GM06990 (cell line): ENCODE measurements at regions not wholly inside any gene's neighbourhood (a gene's known extent, or its start where the extent isn't known, plus 50 kb on each side); places are given as distances from the start of the nearest gene placed in this dataset.

ENCODE experiments used
- DNase-seq: peaks from one replicate; pipeline ENCODE4 v3.0.0-alpha.2; 2011; ENCODE audit not compliant: insufficient read length; ENCODE audit errors: extremely low read depth
- H3K27me3 ChIP-seq: replicated peaks from 2 replicates; pipeline ENCODE4 v1.6.0; 2011; ENCODE audit warnings: low read length; ENCODE audit not compliant: control insufficient read depth, insufficient read depth
- H3K36me3 ChIP-seq: 2 replicates; pipeline ENCODE4 v1.5.1; 2011; ENCODE audit warnings: low read length; ENCODE audit not compliant: control insufficient read depth, insufficient read depth
- H3K4me3 ChIP-seq: replicated peaks from 2 replicates; pipeline ENCODE4 v1.5.1; 2011; ENCODE audit warnings: low read depth, mild to moderate bottlenecking, control low read depth, low read length
- TF ChIP-seq, protein P1 (sequence below): IDR thresholded peaks from 2 replicates; pipeline ENCODE4 v1.5.1; 2011; ENCODE audit warnings: low read length, control low read depth, mild to moderate bottlenecking, inconsistent platforms; ENCODE audit not compliant: insufficient read depth, poor library complexity, severe bottlenecking

DNA sequence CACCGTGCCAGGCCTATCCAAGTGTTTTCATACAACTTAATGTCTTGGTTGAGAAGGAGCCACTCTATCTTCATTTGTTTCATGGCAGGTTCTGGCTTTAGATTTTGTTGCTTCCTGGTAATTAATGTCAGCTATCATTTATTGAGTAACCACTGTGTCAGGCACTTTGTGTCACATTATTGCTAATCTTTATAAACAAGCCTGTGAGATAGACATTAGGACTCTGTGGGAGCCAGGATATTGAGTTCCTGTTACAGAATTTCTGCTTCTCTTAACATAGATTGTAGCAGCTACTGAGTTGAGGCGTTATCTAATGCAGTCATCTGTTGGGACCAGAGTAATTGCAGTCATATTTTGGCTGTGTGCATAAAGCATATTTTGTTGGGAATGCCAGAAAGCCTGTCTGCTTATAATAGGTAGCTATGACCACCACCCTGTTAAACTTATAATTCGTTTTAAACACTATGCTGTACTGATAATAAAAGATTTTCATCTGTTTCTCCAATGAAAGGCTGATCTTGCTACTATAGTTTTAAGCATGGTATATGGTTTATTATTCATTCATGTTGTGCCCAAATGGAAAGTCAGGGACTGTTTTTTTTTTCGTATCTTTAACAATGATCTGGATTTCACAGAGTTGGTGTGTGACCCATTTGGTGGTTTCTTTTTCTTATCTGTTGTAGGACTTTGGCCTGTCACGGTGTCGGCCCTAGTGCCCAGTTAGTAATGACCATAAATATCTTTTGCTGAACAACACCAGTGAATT, 432.6 kb downstream of the PCNX1 start:
- Histone ChIP-seq H3K27me3 (no peaks in the 10 kb centered on the region), H3K36me3 (no peaks in the 10 kb centered on the region; the same call in 1 of the 2 replicates), H3K4me3 (no peak overlapping the region)
- no peak for DNase-seq
- TF ChIP-seq, protein P1, sequence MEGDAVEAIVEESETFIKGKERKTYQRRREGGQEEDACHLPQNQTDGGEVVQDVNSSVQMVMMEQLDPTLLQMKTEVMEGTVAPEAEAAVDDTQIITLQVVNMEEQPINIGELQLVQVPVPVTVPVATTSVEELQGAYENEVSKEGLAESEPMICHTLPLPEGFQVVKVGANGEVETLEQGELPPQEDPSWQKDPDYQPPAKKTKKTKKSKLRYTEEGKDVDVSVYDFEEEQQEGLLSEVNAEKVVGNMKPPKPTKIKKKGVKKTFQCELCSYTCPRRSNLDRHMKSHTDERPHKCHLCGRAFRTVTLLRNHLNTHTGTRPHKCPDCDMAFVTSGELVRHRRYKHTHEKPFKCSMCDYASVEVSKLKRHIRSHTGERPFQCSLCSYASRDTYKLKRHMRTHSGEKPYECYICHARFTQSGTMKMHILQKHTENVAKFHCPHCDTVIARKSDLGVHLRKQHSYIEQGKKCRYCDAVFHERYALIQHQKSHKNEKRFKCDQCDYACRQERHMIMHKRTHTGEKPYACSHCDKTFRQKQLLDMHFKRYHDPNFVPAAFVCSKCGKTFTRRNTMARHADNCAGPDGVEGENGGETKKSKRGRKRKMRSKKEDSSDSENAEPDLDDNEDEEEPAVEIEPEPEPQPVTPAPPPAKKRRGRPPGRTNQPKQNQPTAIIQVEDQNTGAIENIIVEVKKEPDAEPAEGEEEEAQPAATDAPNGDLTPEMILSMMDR, result no peak

DNA sequence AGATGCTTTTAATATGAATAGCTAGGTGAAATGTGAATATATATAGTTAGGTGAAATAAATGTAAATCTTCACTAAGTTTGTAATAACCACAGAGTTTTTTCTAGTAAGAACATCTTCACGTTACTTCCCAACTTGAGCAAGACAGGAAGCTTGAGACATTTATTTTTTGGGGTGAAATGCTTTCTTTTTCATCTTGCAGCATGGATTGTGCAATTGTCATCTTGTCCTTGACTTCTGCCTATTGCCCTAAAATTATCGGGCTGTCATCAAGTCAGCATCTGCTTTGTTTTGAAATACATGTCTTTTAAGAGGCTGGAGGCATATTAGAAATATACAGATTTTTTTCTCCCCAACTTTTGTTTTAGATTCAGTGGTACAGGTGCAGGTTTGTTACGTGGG, 433.9 kb downstream of the PCNX1 start:
- Histone ChIP-seq H3K27me3 (no peaks in the 10 kb centered on the region), H3K4me3 (no peak overlapping the region), H3K36me3 (no peaks in the 10 kb centered on the region; the same call in 1 of the 2 replicates)
- no peak for DNase-seq
- TF ChIP-seq, protein P1, result no peak

DNA sequence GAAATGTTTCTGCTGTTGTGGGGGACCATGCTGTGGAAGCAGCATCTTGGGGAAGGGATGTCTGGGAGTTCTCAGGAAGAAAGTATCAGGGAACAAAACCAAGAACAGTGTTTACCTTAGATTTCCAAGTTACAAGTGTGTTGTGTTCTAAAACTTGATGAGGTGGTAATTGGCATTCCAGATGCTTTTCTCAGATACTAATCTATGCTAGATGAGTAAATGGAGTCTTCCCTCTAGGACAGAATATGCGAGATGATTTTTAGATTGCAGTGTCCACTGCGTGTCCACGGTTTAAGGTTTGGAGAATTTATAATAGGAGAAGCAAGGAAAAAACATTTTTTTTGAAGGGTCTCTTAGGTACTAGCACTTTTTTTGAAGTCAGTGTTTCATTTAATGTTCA, 436.5 kb downstream of the PCNX1 start:
- TF ChIP-seq, protein P1, result no peak
- Histone ChIP-seq H3K27me3 (no peaks in the 10 kb centered on the region), H3K36me3 (no peaks in the 10 kb centered on the region), H3K4me3 (no peak overlapping the region)
- no peak for DNase-seq

DNA sequence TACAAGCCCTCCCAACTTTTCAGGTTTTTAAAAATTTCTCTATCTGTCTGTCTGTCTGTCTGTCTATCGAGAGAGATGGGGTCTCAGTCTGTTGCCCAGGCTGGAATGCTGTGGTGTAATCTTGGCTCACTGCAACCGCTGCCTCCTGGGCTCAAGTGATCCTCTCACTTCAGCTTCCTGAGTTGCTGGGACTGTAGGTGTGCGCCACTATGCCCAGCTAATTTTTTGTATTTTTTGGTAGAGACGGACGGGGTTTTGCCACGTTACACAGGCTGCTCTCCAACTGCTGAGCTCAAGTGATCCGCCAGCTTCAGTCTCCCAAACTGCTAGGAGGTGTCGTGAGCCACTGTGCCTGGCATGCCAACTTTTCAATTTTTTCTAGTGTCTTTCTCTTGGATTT, 437.2 kb downstream of the PCNX1 start:
- H3K36me3 ChIP-seq, result no peaks in the 10 kb centered on the region
- TF ChIP-seq, protein P1, result no peak

DNA sequence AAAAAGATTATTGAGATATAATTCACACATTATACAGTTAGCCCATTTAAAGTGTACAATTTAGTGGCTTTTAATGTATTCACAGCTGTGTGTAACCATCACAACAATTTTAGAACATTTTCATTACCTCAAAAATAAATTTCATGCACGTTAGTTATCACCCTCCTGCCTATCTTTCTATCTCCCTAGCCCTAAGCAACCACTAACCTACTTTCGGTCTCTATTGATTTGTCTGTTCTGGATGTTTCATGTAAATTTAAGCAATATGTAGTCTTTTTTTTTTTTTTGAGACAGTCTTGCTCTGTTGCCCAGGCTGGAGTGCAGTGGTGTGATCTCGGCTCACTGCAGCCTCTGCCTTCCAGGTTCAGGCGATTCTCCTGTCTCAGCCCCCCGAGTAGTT, 439.4 kb downstream of the PCNX1 start:
- Histone ChIP-seq H3K27me3 (no peaks in the 10 kb centered on the region), H3K36me3 (no peaks in the 10 kb centered on the region), H3K4me3 (no peak overlapping the region)
- no peak for DNase-seq
- TF ChIP-seq, protein P1, result no peak

More for the DNA sequence above, 437.2 kb downstream of the PCNX1 start:
- no peak for DNase-seq
- Histone ChIP-seq H3K27me3 (no peaks in the 10 kb centered on the region), H3K4me3 (no peak overlapping the region)
